Esophagus muscularis mucosa (tissue), 4 donors: ENCODE measurements at regions not wholly inside any gene's neighbourhood (a gene's known extent, or its start where the extent isn't known, plus 50 kb on each side); places are given as distances from the start of the nearest gene placed in this dataset.

ENCODE experiments used
- DNase-seq: peaks from one replicate; pipeline ENCODE4 v3.0.0-alpha.2; 2017; ENCODE audit errors: extremely low spot score
- H3K27ac ChIP-seq, 4 donors: fragments of 200-600 bp; sonication (generic); replicated peaks in 1 of 4; 1 replicate in 3 of 4; 2 replicates in 1 of 4; pipeline ENCODE4 v1.5.1; 2016 to 2019; ENCODE audit warnings: mild to moderate bottlenecking in 1 of 4
- H3K27me3 ChIP-seq, 4 donors: fragments of 200-600 bp; sonication (generic); one replicate each; pipeline versions ENCODE4 v1.5.1 to v1.6.0; 2016 to 2019
- H3K36me3 ChIP-seq, 4 donors: fragments of 200-600 bp; sonication (generic); one replicate each; pipeline ENCODE4 v1.5.1; 2016 to 2019
- H3K4me1 ChIP-seq, 4 donors: fragments of 200-600 bp; sonication (generic); one replicate each; pipeline ENCODE4 v1.5.1; 2016 to 2019
- H3K4me3 ChIP-seq, 4 donors: fragments of 200-600 bp; sonication (generic); 1 replicate in 2 of 4; 2 replicates in 2 of 4; pipeline ENCODE4 v1.5.1; 2016 to 2019; ENCODE audit warnings: mild to moderate bottlenecking in 4 of 4, moderate library complexity in 1 of 4
- H3K9me3 ChIP-seq, 4 donors: fragments of 200-600 bp; sonication (generic); 1 replicate in 3 of 4; 2 replicates in 1 of 4; pipeline ENCODE4 v1.5.1; 2016 to 2019
- EP300 ChIP-seq: sonication (generic); formaldehyde crosslinking; IDR thresholded peaks from one replicate; pipeline ENCODE4 v1.6.1; 2017; ENCODE audit warnings: antibody characterized with exemption
- POLR2A ChIP-seq: fragments of 450-650 bp; IDR thresholded peaks from one replicate; pipeline ENCODE4 v1.6.1; 2017; ENCODE audit warnings: antibody characterized with exemption, moderate library complexity, mild to moderate bottlenecking, low read depth
- POLR2AphosphoS5 ChIP-seq, 2 donors: sonication (generic); formaldehyde crosslinking; IDR thresholded peaks; one replicate each; pipeline ENCODE4 v1.6.1; 2017; ENCODE audit warnings: antibody characterized with exemption in 2 of 2
- WGBS: methylation state at CpG from one replicate; pipeline ENCODE4 v1.1.5; 2018; 5-methylcytosine and 5-hydroxymethylcytosine counted together
- intact Hi-C: fragments of 100-400 bp; cut with DNase I; formaldehyde crosslinking; loops from one replicate; pipeline ENCODE4 v1.15.1; 2023
- TF ChIP-seq, protein P1 (sequence below), 3 experiments: fragments of 200-600 bp in 2 of 3; fragments of 450-650 bp in 1 of 3; sonication (generic) in 2 of 3; IDR thresholded peaks; one replicate each; pipeline ENCODE4 v1.5.1; 2017 to 2019; ENCODE audit warnings: antibody characterized with exemption in 3 of 3, mild to moderate bottlenecking in 2 of 3, moderate library complexity in 1 of 3

GRCh38 chr5:7192016-7192415 is 203.9 kb upstream of the ADCY2 start:
- DNase-seq, result no peak
- H3K36me3 ChIP-seq, result no peaks in the 10 kb centered on the region
- WGBS, result 80% methylated on average over 3 of the region's 3 CpGs
- intact Hi-C loops, result no loop called here
- TF ChIP-seq POLR2AphosphoS5 (IDR thresholded peaks at IDR 0.05), result no peak
- TF ChIP-seq, protein P1, sequence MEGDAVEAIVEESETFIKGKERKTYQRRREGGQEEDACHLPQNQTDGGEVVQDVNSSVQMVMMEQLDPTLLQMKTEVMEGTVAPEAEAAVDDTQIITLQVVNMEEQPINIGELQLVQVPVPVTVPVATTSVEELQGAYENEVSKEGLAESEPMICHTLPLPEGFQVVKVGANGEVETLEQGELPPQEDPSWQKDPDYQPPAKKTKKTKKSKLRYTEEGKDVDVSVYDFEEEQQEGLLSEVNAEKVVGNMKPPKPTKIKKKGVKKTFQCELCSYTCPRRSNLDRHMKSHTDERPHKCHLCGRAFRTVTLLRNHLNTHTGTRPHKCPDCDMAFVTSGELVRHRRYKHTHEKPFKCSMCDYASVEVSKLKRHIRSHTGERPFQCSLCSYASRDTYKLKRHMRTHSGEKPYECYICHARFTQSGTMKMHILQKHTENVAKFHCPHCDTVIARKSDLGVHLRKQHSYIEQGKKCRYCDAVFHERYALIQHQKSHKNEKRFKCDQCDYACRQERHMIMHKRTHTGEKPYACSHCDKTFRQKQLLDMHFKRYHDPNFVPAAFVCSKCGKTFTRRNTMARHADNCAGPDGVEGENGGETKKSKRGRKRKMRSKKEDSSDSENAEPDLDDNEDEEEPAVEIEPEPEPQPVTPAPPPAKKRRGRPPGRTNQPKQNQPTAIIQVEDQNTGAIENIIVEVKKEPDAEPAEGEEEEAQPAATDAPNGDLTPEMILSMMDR (IDR thresholded peaks at IDR 0.05), result no peak
- TF ChIP-seq EP300, result no peak
- TF ChIP-seq POLR2A, result no peak
- no peak overlapping the region for H3K27ac ChIP-seq
- no peak overlapping the region for H3K4me3 ChIP-seq
- no peaks in the 10 kb centered on the region for H3K4me1 ChIP-seq
- H3K9me3 ChIP-seq, result no peaks in the 10 kb centered on the region
- H3K27me3 ChIP-seq, result no peaks in the 10 kb centered on the region

- intact Hi-C loops, result no loop called here
- WGBS, result 88% methylated on average over 1 of the region's 1 CpG
- no peak for DNase-seq
- Histone ChIP-seq H3K27me3 (no peaks in the 10 kb centered on the region), H3K4me1 (no peaks in the 10 kb centered on the region), H3K27ac (no peak overlapping the region), H3K4me3 (no peak overlapping the region), H3K36me3 (no peaks in the 10 kb centered on the region), H3K9me3 (no peaks in the 10 kb centered on the region)
- TF ChIP-seq POLR2A (no peak), POLR2AphosphoS5 (IDR thresholded peaks at IDR 0.05) (no peak), EP300 (no peak)
- TF ChIP-seq, protein P1 (IDR thresholded peaks at IDR 0.05), result no peak
Observed at GRCh38 chr5:7202846-7203245, 193.1 kb upstream of the ADCY2 start.

DNA sequence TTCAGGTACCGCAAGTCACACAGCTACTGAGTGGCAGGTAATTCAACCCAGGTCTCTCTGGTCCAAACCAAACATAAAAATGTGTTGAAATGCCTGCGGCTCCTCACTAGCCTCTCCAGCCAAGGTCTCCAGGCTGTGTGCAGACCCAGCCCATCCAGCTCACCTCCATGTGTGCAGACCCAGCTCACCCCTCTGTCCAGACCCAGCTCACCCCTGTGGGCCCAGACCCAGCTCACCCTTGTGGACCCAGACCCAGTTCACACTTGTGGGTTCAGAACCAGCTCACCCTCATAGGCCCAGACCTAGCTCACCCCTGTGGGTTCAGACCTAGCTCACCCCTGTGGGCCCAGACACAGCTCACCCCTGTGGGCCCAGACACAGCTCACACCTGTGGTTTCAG is 188.0 kb upstream of the ADCY2 start:
- Histone ChIP-seq H3K4me1 (peaks cover 0 to 4% (median 0%) of the 10 kb centered on the region in 4 donors), H3K36me3 (no peaks in the 10 kb centered on the region), H3K27ac (no peak overlapping the region), H3K27me3 (no peaks in the 10 kb centered on the region), H3K4me3 (no peak overlapping the region), H3K9me3 (no peaks in the 10 kb centered on the region)
- WGBS, result 100% methylated on average over 2 of the region's 2 CpGs
- TF ChIP-seq, protein P1 (IDR thresholded peaks at IDR 0.05), result no peak
- TF ChIP-seq POLR2AphosphoS5 (IDR thresholded peaks at IDR 0.05) (no peak), EP300 (no peak), POLR2A (no peak)
- intact Hi-C loops, result no loop called here
- DNase-seq, result no peak

- TF ChIP-seq, protein P1 (IDR thresholded peaks at IDR 0.05), result no peak
- no peak for TF ChIP-seq EP300
- no peak for TF ChIP-seq POLR2A
- no peak for TF ChIP-seq POLR2AphosphoS5 (IDR thresholded peaks at IDR 0.05)
- no peaks in the 10 kb centered on the region for H3K9me3 ChIP-seq
- DNase-seq, result no peak
- no peaks in the 10 kb centered on the region for H3K36me3 ChIP-seq
- H3K4me1 ChIP-seq, result peaks cover 0 to 4% (median 0%) of the 10 kb centered on the region in 4 donors
- no peak overlapping the region for H3K4me3 ChIP-seq
- WGBS, result 64% methylated on average over 5 of the region's 5 CpGs
- intact Hi-C loops, result no loop called here
- peak overlapping the region in 1 of 4 donors; percentile 18 for H3K27ac ChIP-seq
- no peaks in the 10 kb centered on the region for H3K27me3 ChIP-seq
Observed at GRCh38 chr5:7208938-7209337, 187.0 kb upstream of the ADCY2 start.

GRCh38 chr5:7209658-7210057 is 186.3 kb upstream of the ADCY2 start:
- no peak overlapping the region for H3K4me3 ChIP-seq
- no peaks in the 10 kb centered on the region for H3K9me3 ChIP-seq
- H3K27ac ChIP-seq, result peak overlapping the region in 1 of 4 donors; percentile 3
- H3K27me3 ChIP-seq, result no peaks in the 10 kb centered on the region
- intact Hi-C loops, result no loop called here
- no peak for TF ChIP-seq POLR2AphosphoS5 (IDR thresholded peaks at IDR 0.05)
- no peak for TF ChIP-seq POLR2A
- TF ChIP-seq EP300, result no peak
- TF ChIP-seq, protein P1 (IDR thresholded peaks at IDR 0.05), result no peak
- H3K36me3 ChIP-seq, result no peaks in the 10 kb centered on the region
- H3K4me1 ChIP-seq, result peaks cover 0 to 4% (median 0%) of the 10 kb centered on the region in 4 donors
- no peak for DNase-seq
